ENCODE measurements at regions not wholly inside any gene's neighbourhood (a gene's known extent, or its start where the extent isn't known, plus 50 kb on each side); places are given as distances from the start of the nearest gene placed in this dataset.

- no peak overlapping the region for H2BK15ac ChIP-seq (ENCODE audit: low read depth, low read length)
- dilution Hi-C loops (cut with HindIII; ENCODE audit: low sequenced_read_pairs, unreplicated experiment) = no loop called here
- H3K9me3 ChIP-seq (ENCODE audit: control insufficient read depth, insufficient read depth, low read length) = no peaks in the 10 kb centered on the region
- ChIA-PET POLR2A (ENCODE audit: unreplicated experiment) (no interaction called here), CTCF (interaction anchor here (0.6 kb wide), 1 partner anchor 715 kb away, joined by 3 read pairs; no protein-coding TSS in a partner anchor)
- H4K8ac ChIP-seq (ENCODE audit: low read depth in 2 of 2, low read length in 2 of 2) = no peak overlapping the region
- no peak overlapping the region for H4K5ac ChIP-seq (ENCODE audit: low read depth, low read length)
- DNase-seq (no peak), ATAC-seq (ENCODE audit: low read depth) (no peak)
- H3K4ac ChIP-seq (ENCODE audit: low read depth, low read length) = no peak overlapping the region
- BruUV-seq (replicated peaks) = no TSS peak
- intact Hi-C loops (cut with micrococcal nuclease) = no loop called here
- no peak overlapping the region for H4K91ac ChIP-seq (ENCODE audit: insufficient read depth, low read depth, low read length)
- no peaks in the 10 kb centered on the region for H4K20me1 ChIP-seq (ENCODE audit: insufficient read depth, low read length)
- H3K9ac ChIP-seq (ENCODE audit: low read depth, low read length) = no peak overlapping the region
- H3K23ac ChIP-seq (ENCODE audit: low read depth, low read length) = no peak overlapping the region
- H2AFZ ChIP-seq (replicated peaks; ENCODE audit: low read length, poor library complexity) = no peak overlapping the region
- in situ Hi-C loops (cut with MboI; ENCODE audit: low sequenced_read_pairs) = no loop called here
- no peaks in the 10 kb centered on the region for H3K4me1 ChIP-seq (ENCODE audit: control insufficient read depth, insufficient read depth, low read length)
- H3K9me1 ChIP-seq (ENCODE audit: insufficient read depth, low read length) = no peaks in the 10 kb centered on the region
- no peak overlapping the region for H2BK20ac ChIP-seq (ENCODE audit: low read depth, low read length)
- H3K4me2 ChIP-seq (ENCODE audit: low read depth, low read length) = no peak overlapping the region
- H3K79me1 ChIP-seq (ENCODE audit: low read depth in 1 of 2, low read length in 2 of 2) = no peaks in the 10 kb centered on the region
- no peak overlapping the region for H3K14ac ChIP-seq (replicated peaks; ENCODE audit: low read depth, low read length)
- no peak overlapping the region for H3K18ac ChIP-seq (ENCODE audit: low read depth, low read length)
- no peaks in the 10 kb centered on the region for H3K27me3 ChIP-seq (ENCODE audit: control insufficient read depth, insufficient read depth, low read length)
- no peak overlapping the region for H2AK9ac ChIP-seq (replicated peaks; ENCODE audit: low read depth, low read length, poor library complexity)
- H3K4me3 ChIP-seq (ENCODE audit: insufficient read depth, low read depth, low read length) = no peak overlapping the region
- no peak overlapping the region for H2AK5ac ChIP-seq (ENCODE audit: low read depth, low read length)
- H3K27ac ChIP-seq (ENCODE audit: insufficient read depth, low read length) = no peak overlapping the region
- H2BK5ac ChIP-seq (ENCODE audit: low read depth, low read length, poor library complexity, severe bottlenecking) = no peak overlapping the region
- H2BK120ac ChIP-seq (ENCODE audit: low read depth, low read length) = no peak overlapping the region
- H3K56ac ChIP-seq (ENCODE audit: extremely low read depth, insufficient read depth, low read length) = no peak overlapping the region
- H3K36me3 ChIP-seq (ENCODE audit: control insufficient read depth, insufficient read depth, low read length) = no peaks in the 10 kb centered on the region
- TF ChIP-seq POLR2A (IDR thresholded peaks at IDR 0.05; ENCODE audit: low read depth, low read length) (no peak), NFE2L2 (IDR thresholded peaks at IDR 0.05; ENCODE audit: low read depth, low read length) (no peak), RCOR1 (IDR thresholded peaks at IDR 0.05; ENCODE audit: insufficient replicate concordance, low read length) (no peak), BHLHE40 (IDR thresholded peaks at IDR 0.05; ENCODE audit: low read depth, low read length) (no peak), SMC3 (IDR thresholded peaks at IDR 0.05; ENCODE audit: low read depth, low read length) (no peak), RAD21 (IDR thresholded peaks at IDR 0.05; ENCODE audit: low read length) (no peak), MXI1 (IDR thresholded peaks at IDR 0.05; ENCODE audit: borderline replicate concordance, low read depth, low read length) (no peak), MAFK (IDR thresholded peaks at IDR 0.05; ENCODE audit: low read depth, low read length) (no peak), RFX5 (IDR thresholded peaks at IDR 0.05; ENCODE audit: low read depth, low read length) (no peak), ELK1 (IDR thresholded peaks at IDR 0.05; ENCODE audit: borderline replicate concordance, low read depth, low read length) (no peak), FOS (IDR thresholded peaks at IDR 0.05; ENCODE audit: low read depth, low read length) (no peak), CEBPB (IDR thresholded peaks at IDR 0.05; ENCODE audit: low read depth, low read length) (no peak), CHD1 (IDR thresholded peaks at IDR 0.05; ENCODE audit: low read depth, low read length) (no peak), MAZ (IDR thresholded peaks at IDR 0.05; ENCODE audit: borderline replicate concordance, low read depth, low read length) (no peak)
- TF ChIP-seq, protein P1, sequence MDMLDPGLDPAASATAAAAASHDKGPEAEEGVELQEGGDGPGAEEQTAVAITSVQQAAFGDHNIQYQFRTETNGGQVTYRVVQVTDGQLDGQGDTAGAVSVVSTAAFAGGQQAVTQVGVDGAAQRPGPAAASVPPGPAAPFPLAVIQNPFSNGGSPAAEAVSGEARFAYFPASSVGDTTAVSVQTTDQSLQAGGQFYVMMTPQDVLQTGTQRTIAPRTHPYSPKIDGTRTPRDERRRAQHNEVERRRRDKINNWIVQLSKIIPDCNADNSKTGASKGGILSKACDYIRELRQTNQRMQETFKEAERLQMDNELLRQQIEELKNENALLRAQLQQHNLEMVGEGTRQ (IDR thresholded peaks at IDR 0.05; ENCODE audit: low read depth, low read length) = no peak
Observed at GRCh38 chr5:24167806-24168205, 477.0 kb downstream of the CDH10 start.

All from IMR-90 (cell line).